ENCODE measurements at regions not wholly inside any gene's neighbourhood (a gene's known extent, or its start where the extent isn't known, plus 50 kb on each side); places are given as distances from the start of the nearest gene placed in this dataset.

GRCh38 chr16:50900391-50900942 is 158.6 kb downstream of the CYLD start:
- Histone ChIP-seq H3K36me3 (ENCODE audit: insufficient read depth, low read length) (no peaks in the 10 kb centered on the region), H3K9me3 (ENCODE audit: low read length) (no peaks in the 10 kb centered on the region), H3K4me3 (ENCODE audit: low read length) (no peak overlapping the region), H3K27ac (ENCODE audit: low read depth, low read length) (no peak overlapping the region), H3K27me3 (ENCODE audit: insufficient read depth, low read length, poor library complexity, severe bottlenecking) (peaks cover 5% of the 10 kb centered on the region), H3K4me1 (ENCODE audit: insufficient read depth, low read length) (no peaks in the 10 kb centered on the region)
- Mint-ChIP-seq H3K9me3 (peaks cover 0 to 11% (median 4%) of the 10 kb centered on the region in 5 donors), H3K27ac (no peak overlapping the region), H3K4me3 (no peak overlapping the region), H3K36me3 (no peaks in the 10 kb centered on the region), H3K4me1 (no peaks in the 10 kb centered on the region), H3K27me3 (peaks cover 8 to 11% of the 10 kb centered on the region in 2 donors)
- no peak for DNase-seq
- ChIA-PET POLR2A (no interaction called here), CTCF (no interaction called here)

- no peak overlapping the region for H3K4me3 ChIP-seq (ENCODE audit: low read length)
- H3K4me3 Mint-ChIP-seq, result no peak overlapping the region
- peaks cover 8 to 14% of the 10 kb centered on the region in 2 donors for H3K27me3 Mint-ChIP-seq
- peaks cover 0 to 11% (median 4%) of the 10 kb centered on the region in 5 donors for H3K9me3 Mint-ChIP-seq
- H3K27ac Mint-ChIP-seq, result no peak overlapping the region
- H3K36me3 Mint-ChIP-seq, result no peaks in the 10 kb centered on the region
- H3K27me3 ChIP-seq (ENCODE audit: insufficient read depth, low read length, poor library complexity, severe bottlenecking), result peaks cover 5% of the 10 kb centered on the region
- H3K4me1 Mint-ChIP-seq, result no peaks in the 10 kb centered on the region
- no peak overlapping the region for H3K27ac ChIP-seq (ENCODE audit: low read depth, low read length)
- H3K36me3 ChIP-seq (ENCODE audit: insufficient read depth, low read length), result no peaks in the 10 kb centered on the region
- POLR2A ChIA-PET, result no interaction called here
- no peaks in the 10 kb centered on the region for H3K9me3 ChIP-seq (ENCODE audit: low read length)
- no peak for DNase-seq
- H3K4me1 ChIP-seq (ENCODE audit: insufficient read depth, low read length), result no peaks in the 10 kb centered on the region
- CTCF ChIA-PET, result no interaction called here
Measured at GRCh38 chr16:50899951-50900350, 158.1 kb downstream of the CYLD start.

- CTCF ChIA-PET, result no interaction called here
- Histone ChIP-seq H3K4me3 (ENCODE audit: low read length) (no peak overlapping the region), H3K27me3 (ENCODE audit: insufficient read depth, low read length, poor library complexity, severe bottlenecking) (no peaks in the 10 kb centered on the region), H3K27ac (ENCODE audit: low read depth, low read length) (no peak overlapping the region), H3K9me3 (ENCODE audit: low read length) (no peaks in the 10 kb centered on the region), H3K4me1 (ENCODE audit: insufficient read depth, low read length) (no peaks in the 10 kb centered on the region), H3K36me3 (ENCODE audit: insufficient read depth, low read length) (no peaks in the 10 kb centered on the region)
- H3K27ac Mint-ChIP-seq, result no peak overlapping the region
- peaks cover 26 to 51% of the 10 kb centered on the region in 2 donors for H3K27me3 Mint-ChIP-seq
- POLR2A ChIA-PET, result no interaction called here
- H3K4me3 Mint-ChIP-seq, result no peak overlapping the region
- no peak for DNase-seq
- no peaks in the 10 kb centered on the region for H3K4me1 Mint-ChIP-seq
- H3K9me3 Mint-ChIP-seq, result peaks cover 0 to 4% (median 2%) of the 10 kb centered on the region in 5 donors
- no peaks in the 10 kb centered on the region for H3K36me3 Mint-ChIP-seq
Measured at GRCh38 chr16:50889746-50890145, 147.9 kb downstream of the CYLD start.

DNA sequence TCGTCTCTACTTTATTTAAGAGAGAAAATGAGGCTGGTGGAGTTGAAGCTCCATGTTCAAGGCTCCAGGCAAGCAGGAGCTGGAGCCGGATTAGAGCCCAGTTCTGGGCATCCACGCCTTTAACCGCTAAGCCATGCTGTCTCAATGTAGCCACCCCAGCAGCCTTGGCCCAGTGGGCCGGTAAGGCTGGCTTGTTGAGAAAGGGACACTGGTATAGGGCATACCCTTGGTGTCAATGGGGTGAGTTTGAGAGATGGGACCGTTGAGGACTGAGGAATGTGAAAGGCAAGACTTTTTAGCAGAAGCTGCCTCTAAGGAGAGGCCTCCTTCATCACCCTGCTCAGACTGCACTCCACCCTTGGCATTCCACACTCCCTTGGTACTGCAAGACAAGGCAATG is 147.4 kb downstream of the CYLD start:
- H3K27ac Mint-ChIP-seq, result no peak overlapping the region
- Histone ChIP-seq H3K4me1 (ENCODE audit: insufficient read depth, low read length) (no peaks in the 10 kb centered on the region), H3K9me3 (ENCODE audit: low read length) (no peaks in the 10 kb centered on the region), H3K27me3 (ENCODE audit: insufficient read depth, low read length, poor library complexity, severe bottlenecking) (no peaks in the 10 kb centered on the region), H3K27ac (ENCODE audit: low read depth, low read length) (no peak overlapping the region), H3K4me3 (ENCODE audit: low read length) (no peak overlapping the region), H3K36me3 (ENCODE audit: insufficient read depth, low read length) (no peaks in the 10 kb centered on the region)
- H3K27me3 Mint-ChIP-seq, result peaks cover 22 to 49% of the 10 kb centered on the region in 2 donors
- H3K36me3 Mint-ChIP-seq, result no peaks in the 10 kb centered on the region
- POLR2A ChIA-PET, result no interaction called here
- CTCF ChIA-PET, result no interaction called here
- H3K9me3 Mint-ChIP-seq, result peaks cover 0 to 4% (median 2%) of the 10 kb centered on the region in 5 donors
- no peaks in the 10 kb centered on the region for H3K4me1 Mint-ChIP-seq
- no peak for DNase-seq
- no peak overlapping the region for H3K4me3 Mint-ChIP-seq

DNA sequence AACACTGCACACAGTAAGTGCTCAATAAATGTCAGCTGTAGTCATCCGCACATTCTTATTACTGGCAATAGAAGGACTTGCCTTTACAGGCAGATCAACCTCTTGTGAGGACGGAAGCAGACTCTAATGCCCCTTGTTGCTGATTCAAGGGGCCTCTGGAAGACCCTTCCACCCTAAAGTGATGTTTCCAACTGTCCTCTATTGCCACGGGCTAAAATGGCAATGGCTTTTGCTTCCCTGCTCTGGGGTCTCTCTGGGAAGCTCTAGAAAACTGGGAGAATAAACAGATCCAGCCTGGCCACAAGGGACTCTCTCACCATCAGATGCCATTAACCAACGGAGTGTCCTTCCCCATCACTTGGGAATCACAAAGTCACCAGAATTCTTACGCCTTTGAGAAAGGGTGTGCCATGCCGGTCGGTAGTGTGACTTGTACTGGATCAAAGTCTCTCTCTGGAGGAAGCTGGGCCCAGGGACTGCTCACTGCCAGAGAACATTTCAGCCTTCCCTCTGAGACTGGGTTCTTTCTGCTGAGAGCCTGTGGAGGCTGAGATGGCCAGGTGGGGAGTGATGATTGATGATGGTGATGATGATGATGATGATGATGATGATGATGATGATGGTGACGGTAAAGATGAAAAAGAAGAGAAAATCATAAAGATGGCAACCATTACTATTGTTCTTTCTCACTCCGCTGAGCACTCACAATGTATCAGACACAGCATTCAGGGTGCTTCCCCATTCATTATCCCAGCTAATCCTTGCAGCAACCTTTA is 146.8 kb downstream of the CYLD start:
- POLR2A ChIA-PET, result no interaction called here
- Mint-ChIP-seq H3K4me3 (no peak overlapping the region), H3K36me3 (no peaks in the 10 kb centered on the region), H3K27me3 (peaks cover 19 to 47% of the 10 kb centered on the region in 2 donors), H3K4me1 (no peaks in the 10 kb centered on the region), H3K9me3 (peaks cover 0 to 4% (median 0%) of the 10 kb centered on the region in 5 donors), H3K27ac (no peak overlapping the region)
- H3K27ac ChIP-seq (ENCODE audit: low read depth, low read length), result no peak overlapping the region
- no peak for DNase-seq
- H3K4me3 ChIP-seq (ENCODE audit: low read length), result no peak overlapping the region
- no peaks in the 10 kb centered on the region for H3K4me1 ChIP-seq (ENCODE audit: insufficient read depth, low read length)
- H3K9me3 ChIP-seq (ENCODE audit: low read length), result no peaks in the 10 kb centered on the region
- CTCF ChIA-PET, result interaction anchor here (1.2 kb wide), 1 partner anchor 638 kb away, joined by 3 read pairs; no protein-coding TSS in a partner anchor
- no peaks in the 10 kb centered on the region for H3K36me3 ChIP-seq (ENCODE audit: insufficient read depth, low read length)
- H3K27me3 ChIP-seq (ENCODE audit: insufficient read depth, low read length, poor library complexity, severe bottlenecking), result no peaks in the 10 kb centered on the region

- Mint-ChIP-seq H3K4me3 (no peak overlapping the region), H3K27me3 (peaks cover 25 to 44% of the 10 kb centered on the region in 2 donors), H3K27ac (no peak overlapping the region), H3K4me1 (no peaks in the 10 kb centered on the region), H3K36me3 (no peaks in the 10 kb centered on the region), H3K9me3 (peaks cover 0 to 4% (median 0%) of the 10 kb centered on the region in 5 donors)
- ChIA-PET POLR2A (no interaction called here), CTCF (interaction anchor here (1.2 kb wide), 1 partner anchor 637 kb away, joined by 3 read pairs; no protein-coding TSS in a partner anchor)
- Histone ChIP-seq H3K27ac (ENCODE audit: low read depth, low read length) (no peak overlapping the region), H3K4me1 (ENCODE audit: insufficient read depth, low read length) (no peaks in the 10 kb centered on the region), H3K27me3 (ENCODE audit: insufficient read depth, low read length, poor library complexity, severe bottlenecking) (no peaks in the 10 kb centered on the region), H3K4me3 (ENCODE audit: low read length) (no peak overlapping the region), H3K36me3 (ENCODE audit: insufficient read depth, low read length) (no peaks in the 10 kb centered on the region), H3K9me3 (ENCODE audit: low read length) (no peaks in the 10 kb centered on the region)
- DNase-seq, result no peak
Measured at GRCh38 chr16:50887500-50888298, 145.8 kb downstream of the CYLD start.

- ChIA-PET CTCF (no interaction called here), POLR2A (no interaction called here)
- peak in 1 of 5 donors; percentile 16 for DNase-seq
Measured at GRCh38 chr16:50884066-50884860, 142.4 kb downstream of the CYLD start.

More at GRCh38 chr16:50884066-50884860, 142.4 kb downstream of the CYLD start:
- H3K27me3 ChIP-seq (ENCODE audit: insufficient read depth, low read length, poor library complexity, severe bottlenecking), result no peaks in the 10 kb centered on the region
- H3K9me3 Mint-ChIP-seq, result peaks cover 0 to 2% (median 0%) of the 10 kb centered on the region in 5 donors
- H3K27ac Mint-ChIP-seq, result peak overlapping the region in 2 of 8 donors; percentile 10 to 61
- H3K4me3 Mint-ChIP-seq, result no peak overlapping the region
- no peaks in the 10 kb centered on the region for H3K36me3 ChIP-seq (ENCODE audit: insufficient read depth, low read length)
- peaks cover 25 to 49% of the 10 kb centered on the region in 2 donors for H3K27me3 Mint-ChIP-seq
- H3K27ac ChIP-seq (ENCODE audit: low read depth, low read length), result no peak overlapping the region
- H3K4me1 ChIP-seq (ENCODE audit: insufficient read depth, low read length), result no peaks in the 10 kb centered on the region
- no peaks in the 10 kb centered on the region for H3K4me1 Mint-ChIP-seq
- H3K36me3 Mint-ChIP-seq, result no peaks in the 10 kb centered on the region
- no peaks in the 10 kb centered on the region for H3K9me3 ChIP-seq (ENCODE audit: low read length)
- H3K4me3 ChIP-seq (ENCODE audit: low read length), result no peak overlapping the region
